H1 (cell line): ENCODE measurements at regions not wholly inside any gene's neighbourhood (a gene's known extent, or its start where the extent isn't known, plus 50 kb on each side); places are given as distances from the start of the nearest gene placed in this dataset.

Experiments used
- CTCF ChIA-PET: fragments of 300-600 bp; sonication (Branson Sonifier 250); formaldehyde crosslinking; loops from one replicate; lab custom pipeline; 2021; ENCODE audit not compliant: partially characterized antibody; lab: Charles Lee
- POLR2A ChIA-PET: fragments of 300-600 bp; sonication (Branson Sonifier 250); formaldehyde crosslinking; loops from one replicate; lab custom pipeline; 2021; ENCODE audit warnings: inconsistent platforms; ENCODE audit not compliant: partially characterized antibody; lab: Charles Lee
- DNase-seq, 2 experiments: peaks; one replicate each; pipeline versions ENCODE4 v3.0.0 to v3.0.0-alpha.2; 2010 to 2022; ENCODE audit warnings: low spot score in 2 of 2, low read depth in 1 of 2, mixed read lengths in 1 of 2
- FAIRE-seq: peaks from 2 replicates; lab custom pipeline; 2011; peaks lifted over from hg19 to GRCh38; lab: Jason Lieb, UNC
- H2AFZ ChIP-seq: 2 replicates; pipeline ENCODE4 v1.8.1; 2012; ENCODE audit warnings: low read length, inconsistent platforms
- H2AK5ac ChIP-seq: 2 replicates; pipeline ENCODE4 v1.6.1; 2013; ENCODE audit warnings: low read depth, low read length
- H2BK120ac ChIP-seq: replicated peaks from 2 replicates; pipeline ENCODE3; 2013; ENCODE audit warnings: low read depth, low read length, inconsistent platforms
- H2BK12ac ChIP-seq: 2 replicates; pipeline ENCODE4 v1.6.1; 2013; ENCODE audit warnings: low read depth, low read length
- H2BK15ac ChIP-seq: 2 replicates; pipeline ENCODE4 v1.6.1; 2013; ENCODE audit warnings: low read length
- H2BK20ac ChIP-seq: 2 replicates; pipeline ENCODE4 v1.6.1; 2013; ENCODE audit warnings: low read length
- H2BK5ac ChIP-seq: 2 replicates; pipeline ENCODE4 v1.6.1; 2013; ENCODE audit warnings: low read depth, low read length
- H3K14ac ChIP-seq: 2 replicates; pipeline ENCODE4 v1.6.1; 2013; ENCODE audit warnings: inconsistent platforms; ENCODE audit not compliant: insufficient read length
- H3K18ac ChIP-seq: 2 replicates; pipeline ENCODE4 v1.6.1; 2013; ENCODE audit warnings: low read length; ENCODE audit errors: extremely low read depth
- H3K23ac ChIP-seq: 2 replicates; pipeline ENCODE4 v1.6.1; 2013; ENCODE audit warnings: inconsistent platforms; ENCODE audit not compliant: insufficient read length
- H3K23me2 ChIP-seq: 2 replicates; pipeline ENCODE4 v1.6.1; 2013; ENCODE audit warnings: low read depth, low read length
- H3K27ac ChIP-seq: 2 replicates; pipeline ENCODE4 v1.6.1; 2011; ENCODE audit warnings: low read depth, low read length, inconsistent platforms
- H3K27me3 ChIP-seq, 4 experiments: replicated peaks in 1 of 4; 1 replicate in 1 of 4; 2 replicates in 3 of 4; pipeline versions ENCODE4 v1.6.1 to v1.8.1; 2011 to 2013; ENCODE audit warnings: low read length in 3 of 4, mild to moderate bottlenecking in 3 of 4, inconsistent platforms in 2 of 4, mixed read lengths in 2 of 4, moderate library complexity in 1 of 4; ENCODE audit not compliant: control insufficient read depth in 3 of 4, insufficient read depth in 3 of 4; ENCODE audit errors: extremely low read depth in 1 of 4
- H3K36me3 ChIP-seq, 4 experiments: 2 replicates each; pipeline versions ENCODE4 v1.6.1 to v1.8.1; 2011 to 2013; ENCODE audit warnings: mild to moderate bottlenecking in 4 of 4, low read length in 3 of 4, moderate library complexity in 2 of 4, control low read depth in 1 of 4, inconsistent platforms in 1 of 4; ENCODE audit not compliant: insufficient read depth in 4 of 4, control insufficient read depth in 2 of 4
- H3K4ac ChIP-seq: replicated peaks from 2 replicates; pipeline ENCODE3; 2013; ENCODE audit warnings: low read length, low read depth, mixed read lengths, inconsistent platforms; ENCODE audit not compliant: insufficient read length
- H3K4me1 ChIP-seq, 4 experiments: replicated peaks in 1 of 4; 1 replicate in 1 of 4; 2 replicates in 3 of 4; pipeline versions ENCODE4 v1.6.1 to v1.8.1; 2011 to 2013; ENCODE audit warnings: low read length in 3 of 4, inconsistent platforms in 2 of 4, mixed read lengths in 1 of 4; ENCODE audit not compliant: insufficient read depth in 4 of 4, control insufficient read depth in 3 of 4
- H3K4me2 ChIP-seq, 2 experiments: 2 replicates each; pipeline versions ENCODE4 v1.6.1 to v1.8.1; 2011 to 2013; ENCODE audit warnings: low read depth in 2 of 2, low read length in 2 of 2, control low read depth in 1 of 2, inconsistent platforms in 1 of 2, mild to moderate bottlenecking in 1 of 2; ENCODE audit not compliant: insufficient read depth in 1 of 2
- H3K4me3 ChIP-seq, 4 experiments: fragments of 200-600, 300-600 bp in 1 of 4; sonication (generic), shearing (Covaris generic), sonication (Bioruptor Twin) in 1 of 4; 2 replicates each; pipeline versions ENCODE4 v1.5.1 to v1.8.1; 2011 to 2016; ENCODE audit warnings: low read length in 4 of 4, low read depth in 3 of 4, control low read depth in 2 of 4, inconsistent platforms in 2 of 4, mild to moderate bottlenecking in 2 of 4, mixed read lengths in 1 of 4, moderate library complexity in 1 of 4; ENCODE audit not compliant: insufficient read depth in 2 of 4; ENCODE audit errors: extremely low read depth in 1 of 4
- H3K56ac ChIP-seq: replicated peaks from 2 replicates; pipeline ENCODE3; 2013; ENCODE audit warnings: low read depth, mild to moderate bottlenecking, mixed read lengths, low read length, inconsistent platforms; ENCODE audit not compliant: insufficient read length
- H3K79me1 ChIP-seq: 2 replicates; pipeline ENCODE4 v1.6.1; 2013; ENCODE audit warnings: low read depth, low read length, control low read depth
- H3K79me2 ChIP-seq, 2 experiments: 2 replicates each; pipeline versions ENCODE4 v1.6.1 to v1.8.1; 2012 to 2013; ENCODE audit warnings: low read length in 2 of 2, mild to moderate bottlenecking in 2 of 2, inconsistent platforms in 1 of 2; ENCODE audit not compliant: insufficient read depth in 2 of 2, control insufficient read depth in 1 of 2
- H3K9ac ChIP-seq, 4 experiments: replicated peaks in 1 of 4; 1 replicate in 1 of 4; 2 replicates in 3 of 4; pipeline versions ENCODE4 v1.6.1 to v1.8.1; 2011 to 2013; ENCODE audit warnings: low read depth in 3 of 4, low read length in 3 of 4, control low read depth in 2 of 4, mild to moderate bottlenecking in 2 of 4, moderate library complexity in 2 of 4, inconsistent platforms in 1 of 4; ENCODE audit errors: extremely low read depth in 1 of 4
- H3K9me3 ChIP-seq, 2 experiments: 2 replicates each; pipeline versions ENCODE4 v1.6.1 to v1.8.1; 2012 to 2013; ENCODE audit warnings: mild to moderate bottlenecking in 2 of 2, moderate library complexity in 2 of 2, control low read depth in 1 of 2, inconsistent platforms in 1 of 2, low read depth in 1 of 2, low read length in 1 of 2, mixed read lengths in 1 of 2; ENCODE audit not compliant: insufficient read depth in 2 of 2
- H4K20me1 ChIP-seq, 2 experiments: replicated peaks in 1 of 2; 2 replicates each; pipeline versions ENCODE3 to v1.8.1; 2011 to 2013; ENCODE audit warnings: inconsistent platforms in 2 of 2, low read length in 2 of 2, mild to moderate bottlenecking in 1 of 2; ENCODE audit not compliant: insufficient read depth in 2 of 2, control insufficient read depth in 1 of 2
- H4K5ac ChIP-seq: 2 replicates; pipeline ENCODE4 v1.6.1; 2013; ENCODE audit warnings: low read length, low read depth, mixed read lengths, inconsistent platforms; ENCODE audit not compliant: insufficient read length
- H4K8ac ChIP-seq: 2 replicates; pipeline ENCODE4 v1.8.0; 2013; ENCODE audit warnings: mild to moderate bottlenecking, moderate library complexity, low read length, inconsistent platforms; ENCODE audit not compliant: insufficient read depth; ENCODE audit errors: extremely low read depth
- H4K91ac ChIP-seq: replicated peaks from 2 replicates; pipeline ENCODE3; 2013; ENCODE audit warnings: low read length, mixed read lengths, inconsistent platforms; ENCODE audit not compliant: insufficient read length
- BCL11A ChIP-seq, 2 experiments: IDR thresholded peaks; one replicate each; pipeline ENCODE4 v1.6.1; 2011; ENCODE audit warnings: low read depth in 2 of 2, low read length in 2 of 2, mild to moderate bottlenecking in 2 of 2
- CEBPB ChIP-seq: IDR thresholded peaks from 2 replicates; pipeline ENCODE4 v1.6.1; 2012; ENCODE audit warnings: low read depth, low read length
- FOSL1 ChIP-seq: IDR thresholded peaks from 2 replicates; pipeline ENCODE4 v1.6.1; 2011; ENCODE audit warnings: mild to moderate bottlenecking, low read depth, low read length, moderate library complexity; ENCODE audit not compliant: insufficient read depth
- RAD21 ChIP-seq, 2 experiments: IDR thresholded peaks in 1 of 2; conservative IDR thresholded peaks in 1 of 2; 2 replicates each; pipeline ENCODE4 v1.6.1; 2011; ENCODE audit warnings: low read depth in 2 of 2, low read length in 2 of 2, improper control_type of control experiment in 1 of 2, inconsistent platforms in 1 of 2, mild to moderate bottlenecking in 1 of 2, moderate library complexity in 1 of 2
- SIN3A ChIP-seq, 2 experiments: IDR thresholded peaks in 1 of 2; conservative IDR thresholded peaks in 1 of 2; 2 replicates each; pipeline ENCODE4 v1.6.1; 2011 to 2012; ENCODE audit warnings: low read length in 2 of 2, improper control_type of control experiment in 1 of 2, low read depth in 1 of 2, mild to moderate bottlenecking in 1 of 2
- SRF ChIP-seq: IDR thresholded peaks from 2 replicates; pipeline ENCODE4 v1.6.1; 2011; ENCODE audit warnings: mild to moderate bottlenecking, low read depth, low read length, moderate library complexity
- WGBS, 2 experiments: shearing (Covaris generic) in 1 of 2; methylation state at CpG; one replicate each; pipeline versions ENCODE4 v1.1.6 to v1.1.7; 2013 to 2015; ENCODE audit warnings: low lambda C conversion rate in 2 of 2, mixed read lengths in 2 of 2, inconsistent platforms in 1 of 2, low coverage in 1 of 2, missing lambda C conversion rate in 1 of 2; ENCODE audit not compliant: insufficient replicate concordance in 2 of 2, insufficient coverage in 1 of 2, insufficient read length in 1 of 2; ENCODE audit errors: extremely low coverage in 1 of 2, missing lambda C conversion rate in 1 of 2; 5-methylcytosine and 5-hydroxymethylcytosine counted together

- Histone ChIP-seq H3K23me2 (no peaks in the 10 kb centered on the region), H3K36me3 (no peaks in the 10 kb centered on the region), H3K18ac (no peak overlapping the region), H2BK15ac (no peak overlapping the region), H3K4me2 (no peak overlapping the region), H2AFZ (no peak overlapping the region), H3K9ac (no peak overlapping the region), H4K20me1 (no peaks in the 10 kb centered on the region), H3K4me3 (no peak overlapping the region), H3K14ac (no peak overlapping the region), H4K8ac (no peak overlapping the region), H3K79me1 (no peaks in the 10 kb centered on the region), H2BK12ac (no peak overlapping the region), H4K5ac (no peak overlapping the region), H2AK5ac (no peak overlapping the region), H2BK5ac (no peak overlapping the region), H3K9me3 (no peaks in the 10 kb centered on the region), H2BK120ac (no peak overlapping the region), H3K56ac (no peak overlapping the region), H3K79me2 (no peaks in the 10 kb centered on the region), H3K27me3 (no peaks in the 10 kb centered on the region), H3K4ac (no peak overlapping the region), H3K23ac (no peak overlapping the region), H2BK20ac (no peak overlapping the region), H3K27ac (no peak overlapping the region), H4K91ac (no peak overlapping the region), H3K4me1 (no peaks in the 10 kb centered on the region)
- no peak for FAIRE-seq
- CTCF ChIA-PET = interaction anchor here (0.7 to 2.0 kb wide), 4 partner anchors 9 to 247 kb away, joined by 3 to 7 read pairs (median 4); no protein-coding TSS in a partner anchor
- 90% methylated on average over 2 of the region's 2 CpGs; no CpG with 5 or more reads in 1 of the 2 experiments for WGBS, 2 experiments
- TF ChIP-seq SIN3A (conservative IDR thresholded peaks at IDR 0.05 in 1 of 2, IDR thresholded peaks at IDR 0.05 in 1 of 2; ENCODE audit: low read depth in 1 of 2, low read length in 2 of 2) = no peak
- TF ChIP-seq CEBPB = no peak
- no peak for TF ChIP-seq SRF
- no peak for TF ChIP-seq RAD21 (IDR thresholded peaks at IDR 0.05 in 1 of 2, conservative IDR thresholded peaks at IDR 0.05 in 1 of 2; ENCODE audit: low read depth in 2 of 2, low read length in 2 of 2)
- no peak for TF ChIP-seq FOSL1
- TF ChIP-seq BCL11A (IDR thresholded peaks at IDR 0.05; ENCODE audit: low read depth in 2 of 2, low read length in 2 of 2) = no peak
- no peak for DNase-seq
- POLR2A ChIA-PET = no interaction called here
Measured at GRCh38 chr13:90740099-90740498, 607.4 kb upstream of the MIR17HG start.
